ENCODE measurements at regions not wholly inside any gene's neighbourhood (a gene's known extent, or its start where the extent isn't known, plus 50 kb on each side); places are given as distances from the start of the nearest gene placed in this dataset.

DNA sequence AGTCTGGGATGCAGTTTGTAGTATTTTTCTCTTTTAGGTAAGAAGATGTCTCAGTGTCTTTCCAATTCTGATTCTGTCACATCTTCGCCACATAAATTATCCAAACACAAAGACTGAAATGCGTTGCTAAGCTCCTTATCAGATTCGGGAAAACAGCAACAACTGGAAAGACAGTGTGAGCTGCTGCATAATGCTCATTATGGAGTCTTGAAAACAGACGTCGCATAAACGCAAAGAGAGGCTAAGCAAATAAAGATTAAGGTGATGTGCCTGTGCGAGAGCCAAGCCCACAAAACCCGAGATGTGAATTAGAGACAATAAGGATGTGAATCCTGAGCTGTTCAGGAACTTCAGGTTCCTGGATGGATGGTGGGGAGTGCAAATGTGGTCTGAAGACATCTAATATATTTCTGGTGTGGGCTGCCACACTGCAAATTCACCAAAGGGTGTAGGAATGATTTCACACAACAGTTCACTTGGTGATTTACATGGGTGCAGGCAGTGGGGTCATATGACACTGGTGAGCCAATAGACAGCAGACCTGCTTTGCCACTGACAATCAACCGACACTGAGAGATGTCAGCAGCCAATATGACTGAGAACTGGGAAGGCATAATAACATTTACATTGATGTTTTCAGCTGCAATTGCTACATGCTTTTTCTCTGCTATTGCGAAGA, 195.8 kb downstream of the MTX2 start:
- 37% methylated on average over 8 of the region's 10 CpGs for WGBS (ENCODE audit: insufficient coverage)
- Histone ChIP-seq H3K4me1 (ENCODE audit: control insufficient read depth, insufficient read depth, low read length) (no peaks in the 10 kb centered on the region), H3K27me3 (ENCODE audit: control insufficient read depth, insufficient read depth, low read length) (no peaks in the 10 kb centered on the region), H3K4me3 (ENCODE audit: low read depth, low read length) (no peak overlapping the region), H3K27ac (ENCODE audit: low read depth, low read length) (no peak overlapping the region), H3K36me3 (ENCODE audit: control insufficient read depth, insufficient read depth, low read length) (no peaks in the 10 kb centered on the region), H3K9me3 (ENCODE audit: control insufficient read depth, insufficient read depth, low read length) (no peaks in the 10 kb centered on the region)
- peak in 3 of 6 donors; percentile 64 to 95 (median 68) for DNase-seq (ENCODE audit: low read depth in 4 of 6, low spot score in 6 of 6)

DNA sequence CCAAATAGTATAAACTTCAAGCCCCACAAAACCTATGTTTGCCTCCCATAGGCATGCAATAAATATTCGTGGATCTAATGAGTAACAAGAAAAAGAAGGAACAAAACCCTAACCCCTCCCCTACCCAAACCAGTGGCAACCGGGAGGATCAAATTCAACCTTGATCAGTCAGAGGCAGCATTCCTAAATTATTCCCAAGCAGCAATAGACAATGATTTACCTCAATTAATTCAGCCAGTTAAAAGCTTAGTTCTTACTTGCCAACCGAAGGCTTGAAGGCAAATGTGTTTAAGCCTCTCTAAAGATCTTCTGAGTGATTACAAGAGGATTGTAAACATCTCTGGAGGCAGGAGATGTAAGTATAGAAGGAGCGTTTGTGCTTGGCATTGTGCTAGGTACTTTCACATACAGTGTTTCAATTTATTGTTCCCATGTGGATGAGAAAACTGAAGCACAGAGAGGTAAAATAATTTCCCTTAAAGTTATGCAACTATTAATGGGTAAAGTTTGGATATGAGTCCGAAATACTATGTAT, 197.7 kb downstream of the MTX2 start:
- no peaks in the 10 kb centered on the region for H3K9me3 ChIP-seq (ENCODE audit: control insufficient read depth, insufficient read depth, low read length)
- peak in 1 of 6 donors; percentile 28 for DNase-seq (ENCODE audit: low read depth in 4 of 6, low spot score in 6 of 6)
- no peak overlapping the region for H3K27ac ChIP-seq (ENCODE audit: low read depth, low read length)
- no peaks in the 10 kb centered on the region for H3K4me1 ChIP-seq (ENCODE audit: control insufficient read depth, insufficient read depth, low read length)
- 46% methylated on average over 3 of the region's 5 CpGs for WGBS (ENCODE audit: insufficient coverage)
- H3K27me3 ChIP-seq (ENCODE audit: control insufficient read depth, insufficient read depth, low read length): no peaks in the 10 kb centered on the region
- H3K4me3 ChIP-seq (ENCODE audit: low read depth, low read length): no peak overlapping the region
- no peaks in the 10 kb centered on the region for H3K36me3 ChIP-seq (ENCODE audit: control insufficient read depth, insufficient read depth, low read length)

DNA sequence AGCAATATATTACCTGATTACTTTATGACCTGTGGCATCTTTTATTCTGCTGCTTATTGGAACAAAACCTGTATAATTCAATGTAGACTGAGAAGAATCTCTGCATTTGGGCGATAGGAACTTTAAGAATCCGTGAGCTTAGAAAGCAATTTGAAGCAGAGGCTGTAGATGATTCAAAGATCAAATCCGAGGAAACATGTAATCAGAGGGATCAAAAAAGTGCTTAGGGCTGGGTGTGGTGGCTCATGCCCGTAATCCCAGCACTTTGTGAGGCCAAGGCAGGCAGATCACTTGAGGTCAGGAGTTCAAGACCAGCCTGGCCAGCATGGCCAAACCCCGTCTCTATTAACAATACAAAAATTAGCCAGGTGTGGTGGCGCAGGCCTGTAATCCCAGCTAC, 198.4 kb downstream of the MTX2 start:
- no peak overlapping the region for H3K27ac ChIP-seq (ENCODE audit: low read depth, low read length)
- WGBS (ENCODE audit: insufficient coverage): 83% methylated on average over 5 of the region's 6 CpGs
- H3K36me3 ChIP-seq (ENCODE audit: control insufficient read depth, insufficient read depth, low read length): no peaks in the 10 kb centered on the region
- DNase-seq (ENCODE audit: low read depth in 4 of 6, low spot score in 6 of 6): no peak
- H3K4me1 ChIP-seq (ENCODE audit: control insufficient read depth, insufficient read depth, low read length): no peaks in the 10 kb centered on the region
- H3K4me3 ChIP-seq (ENCODE audit: low read depth, low read length): no peak overlapping the region
- no peaks in the 10 kb centered on the region for H3K27me3 ChIP-seq (ENCODE audit: control insufficient read depth, insufficient read depth, low read length)
- H3K9me3 ChIP-seq (ENCODE audit: control insufficient read depth, insufficient read depth, low read length): no peaks in the 10 kb centered on the region

- no peak overlapping the region for H3K27ac ChIP-seq (ENCODE audit: low read depth, low read length)
- no peaks in the 10 kb centered on the region for H3K27me3 ChIP-seq (ENCODE audit: control insufficient read depth, insufficient read depth, low read length)
- no peaks in the 10 kb centered on the region for H3K36me3 ChIP-seq (ENCODE audit: control insufficient read depth, insufficient read depth, low read length)
- no peak for DNase-seq (ENCODE audit: low read depth in 4 of 6, low spot score in 6 of 6)
- no peak overlapping the region for H3K4me3 ChIP-seq (ENCODE audit: low read depth, low read length)
- H3K9me3 ChIP-seq (ENCODE audit: control insufficient read depth, insufficient read depth, low read length): no peaks in the 10 kb centered on the region
- 100% methylated on average over 2 of the region's 4 CpGs for WGBS (ENCODE audit: insufficient coverage)
- H3K4me1 ChIP-seq (ENCODE audit: control insufficient read depth, insufficient read depth, low read length): no peaks in the 10 kb centered on the region
These were observed 199.3 kb downstream of the MTX2 start for GRCh38 chr2:176468457-176469113.

GRCh38 chr2:176470713-176471112, 201.5 kb downstream of the MTX2 start:
- Histone ChIP-seq H3K4me1 (ENCODE audit: control insufficient read depth, insufficient read depth, low read length) (no peaks in the 10 kb centered on the region), H3K4me3 (ENCODE audit: low read depth, low read length) (no peak overlapping the region), H3K27ac (ENCODE audit: low read depth, low read length) (no peak overlapping the region), H3K9me3 (ENCODE audit: control insufficient read depth, insufficient read depth, low read length) (no peaks in the 10 kb centered on the region), H3K36me3 (ENCODE audit: control insufficient read depth, insufficient read depth, low read length) (no peaks in the 10 kb centered on the region), H3K27me3 (ENCODE audit: control insufficient read depth, insufficient read depth, low read length) (no peaks in the 10 kb centered on the region)
- DNase-seq (ENCODE audit: low read depth in 4 of 6, low spot score in 6 of 6): no peak
- WGBS (ENCODE audit: insufficient coverage): no CpG with 5 or more reads among the region's 4 CpGs

GRCh38 chr2:176471949-176472348, 202.7 kb downstream of the MTX2 start:
- H3K9me3 ChIP-seq (ENCODE audit: control insufficient read depth, insufficient read depth, low read length): no peaks in the 10 kb centered on the region
- H3K36me3 ChIP-seq (ENCODE audit: control insufficient read depth, insufficient read depth, low read length): no peaks in the 10 kb centered on the region
- no peaks in the 10 kb centered on the region for H3K27me3 ChIP-seq (ENCODE audit: control insufficient read depth, insufficient read depth, low read length)
- no peak overlapping the region for H3K4me3 ChIP-seq (ENCODE audit: low read depth, low read length)
- WGBS (ENCODE audit: insufficient coverage): 44% methylated on average over 1 of the region's 2 CpGs
- no peaks in the 10 kb centered on the region for H3K4me1 ChIP-seq (ENCODE audit: control insufficient read depth, insufficient read depth, low read length)
- H3K27ac ChIP-seq (ENCODE audit: low read depth, low read length): no peak overlapping the region
- DNase-seq (ENCODE audit: low read depth in 4 of 6, low spot score in 6 of 6): no peak

- Histone ChIP-seq H3K27me3 (ENCODE audit: control insufficient read depth, insufficient read depth, low read length) (no peaks in the 10 kb centered on the region), H3K4me1 (ENCODE audit: control insufficient read depth, insufficient read depth, low read length) (no peaks in the 10 kb centered on the region), H3K27ac (ENCODE audit: low read depth, low read length) (no peak overlapping the region), H3K4me3 (ENCODE audit: low read depth, low read length) (no peak overlapping the region), H3K9me3 (ENCODE audit: control insufficient read depth, insufficient read depth, low read length) (no peaks in the 10 kb centered on the region), H3K36me3 (ENCODE audit: control insufficient read depth, insufficient read depth, low read length) (no peaks in the 10 kb centered on the region)
- peak in 1 of 6 donors; percentile 26 for DNase-seq (ENCODE audit: low read depth in 4 of 6, low spot score in 6 of 6)
- WGBS (ENCODE audit: insufficient coverage): 79% methylated on average over 3 of the region's 4 CpGs
These were observed 203.9 kb downstream of the MTX2 start for GRCh38 chr2:176473177-176473576.

GRCh38 chr2:176473851-176474250, 204.6 kb downstream of the MTX2 start:
- WGBS (ENCODE audit: insufficient coverage): 85% methylated on average over 6 of the region's 6 CpGs
- H3K9me3 ChIP-seq (ENCODE audit: control insufficient read depth, insufficient read depth, low read length): no peaks in the 10 kb centered on the region
- H3K4me1 ChIP-seq (ENCODE audit: control insufficient read depth, insufficient read depth, low read length): no peaks in the 10 kb centered on the region
- H3K27ac ChIP-seq (ENCODE audit: low read depth, low read length): no peak overlapping the region
- no peaks in the 10 kb centered on the region for H3K27me3 ChIP-seq (ENCODE audit: control insufficient read depth, insufficient read depth, low read length)
- no peak overlapping the region for H3K4me3 ChIP-seq (ENCODE audit: low read depth, low read length)
- H3K36me3 ChIP-seq (ENCODE audit: control insufficient read depth, insufficient read depth, low read length): no peaks in the 10 kb centered on the region
- no peak for DNase-seq (ENCODE audit: low read depth in 4 of 6, low spot score in 6 of 6)

DNA sequence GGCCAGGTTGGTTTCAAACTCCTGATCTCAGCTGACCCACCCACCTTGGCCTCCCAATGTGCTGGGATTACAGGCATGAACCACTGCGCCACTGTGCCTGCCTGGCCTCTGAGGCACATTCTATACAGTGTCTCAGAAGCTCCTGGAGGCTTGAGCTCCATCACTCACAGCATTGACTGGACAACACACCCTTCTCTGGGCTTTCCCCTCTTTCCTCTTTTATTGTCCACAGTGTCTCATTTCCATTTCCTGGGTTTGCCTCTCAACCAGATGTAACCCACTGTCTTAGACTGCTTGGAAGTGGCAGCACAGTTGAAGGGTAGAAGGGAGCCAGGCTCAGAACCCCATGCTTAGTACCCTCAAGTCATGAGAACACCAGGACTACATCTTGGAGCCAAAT, 208.1 kb downstream of the MTX2 start:
- Histone ChIP-seq H3K4me1 (ENCODE audit: control insufficient read depth, insufficient read depth, low read length) (no peaks in the 10 kb centered on the region), H3K27me3 (ENCODE audit: control insufficient read depth, insufficient read depth, low read length) (no peaks in the 10 kb centered on the region), H3K36me3 (ENCODE audit: control insufficient read depth, insufficient read depth, low read length) (no peaks in the 10 kb centered on the region), H3K27ac (ENCODE audit: low read depth, low read length) (no peak overlapping the region), H3K4me3 (ENCODE audit: low read depth, low read length) (no peak overlapping the region), H3K9me3 (ENCODE audit: control insufficient read depth, insufficient read depth, low read length) (no peaks in the 10 kb centered on the region)
- no peak for DNase-seq (ENCODE audit: low read depth in 4 of 6, low spot score in 6 of 6)
- 93% methylated on average over 1 of the region's 1 CpG for WGBS (ENCODE audit: insufficient coverage)

DNA sequence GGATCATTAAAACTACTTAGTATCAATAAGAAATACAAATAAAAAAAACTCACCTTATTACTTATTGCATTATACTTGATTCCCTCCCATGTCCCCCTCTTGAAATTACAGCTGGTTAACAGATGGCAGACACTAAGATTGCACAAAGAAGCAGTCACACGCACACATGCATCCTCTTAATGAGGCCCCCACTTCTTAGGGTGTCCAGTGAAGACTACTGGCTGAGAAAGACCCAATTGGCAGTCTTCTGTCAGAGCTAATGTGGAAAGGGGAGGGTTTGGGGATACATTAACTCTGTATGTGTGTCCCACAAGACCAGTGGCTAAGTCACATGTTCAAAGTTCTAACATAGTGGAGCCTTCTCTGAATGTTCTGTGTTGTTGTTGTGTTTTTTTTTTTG, 210.7 kb downstream of the MTX2 start:
- H3K4me1 ChIP-seq (ENCODE audit: control insufficient read depth, insufficient read depth, low read length): peaks cover 1% of the 10 kb centered on the region
- WGBS (ENCODE audit: insufficient coverage): no CpG with 5 or more reads among the region's 1 CpG
- H3K27ac ChIP-seq (ENCODE audit: low read depth, low read length): no peak overlapping the region

More for the DNA sequence above, 210.7 kb downstream of the MTX2 start:
- Histone ChIP-seq H3K27me3 (ENCODE audit: control insufficient read depth, insufficient read depth, low read length) (no peaks in the 10 kb centered on the region), H3K4me3 (ENCODE audit: low read depth, low read length) (no peak overlapping the region), H3K36me3 (ENCODE audit: control insufficient read depth, insufficient read depth, low read length) (no peaks in the 10 kb centered on the region), H3K9me3 (ENCODE audit: control insufficient read depth, insufficient read depth, low read length) (no peaks in the 10 kb centered on the region)
- no peak for DNase-seq (ENCODE audit: low read depth in 4 of 6, low spot score in 6 of 6)
